Thoracic aorta (tissue), 2 donors: ENCODE measurements at regions not wholly inside any gene's neighbourhood (a gene's known extent, or its start where the extent isn't known, plus 50 kb on each side); places are given as distances from the start of the nearest gene placed in this dataset.

ENCODE experiments used
- ATAC-seq: fragments of 150-250 bp; one replicate; pipeline ENCODE4 v1.8.0; 2017; ENCODE audit warnings: low read depth; ENCODE audit not compliant: insufficient number of reproducible peaks, low FRiP score
- DNase-seq: peaks from one replicate; pipeline ENCODE4 v3.0.0-alpha.2; 2020; ENCODE audit warnings: low spot score
- H3K27ac ChIP-seq, 2 donors: fragments of 200-600 bp; sonication (generic); 1 replicate in 1 of 2; 2 replicates in 1 of 2; pipeline ENCODE4 v1.5.1; 2016; ENCODE audit warnings: mild to moderate bottlenecking in 2 of 2, moderate library complexity in 2 of 2
- H3K27me3 ChIP-seq: fragments of 200-600 bp; sonication (generic); replicated peaks from 2 replicates; pipeline ENCODE4 v1.6.0; 2016; ENCODE audit warnings: mild to moderate bottlenecking; ENCODE audit not compliant: insufficient read depth
- H3K36me3 ChIP-seq: fragments of 200-600 bp; sonication (generic); one replicate; pipeline ENCODE4 v1.5.1; 2016
- H3K4me1 ChIP-seq, 2 donors: fragments of 200-600 bp; sonication (generic); 1 replicate in 1 of 2; 2 replicates in 1 of 2; pipeline versions ENCODE4 v1.5.1 to v1.6.0; 2016; ENCODE audit warnings: low read depth in 2 of 2, mild to moderate bottlenecking in 1 of 2; ENCODE audit not compliant: control insufficient read depth in 1 of 2
- H3K4me3 ChIP-seq: fragments of 200-600 bp; sonication (generic); 2 replicates; pipeline ENCODE4 v1.5.1; 2016; ENCODE audit warnings: mild to moderate bottlenecking
- H3K9me3 ChIP-seq: fragments of 200-600 bp; sonication (generic); 2 replicates; pipeline ENCODE4 v1.5.1; 2016
- CTCF ChIP-seq: fragments of 200-600 bp; sonication (generic); IDR thresholded peaks from one replicate; pipeline ENCODE4 v1.5.1; 2019; ENCODE audit warnings: antibody characterized with exemption

- H3K36me3 ChIP-seq, result no peaks in the 10 kb centered on the region
- peaks cover 0 to 20% of the 10 kb centered on the region in 2 donors for H3K4me1 ChIP-seq
- H3K9me3 ChIP-seq, result no peaks in the 10 kb centered on the region
- no peaks in the 10 kb centered on the region for H3K27me3 ChIP-seq
- DNase-seq (peak; percentile 24), ATAC-seq (peak; percentile 70)
- TF ChIP-seq CTCF, result peak; percentile 39
- H3K27ac ChIP-seq, result peak overlapping the region; percentile 59 to 64
- H3K4me3 ChIP-seq, result no peak overlapping the region
Measured at GRCh38 chr15:95875121-95875643, 455.3 kb upstream of the NR2F2 start.

DNA sequence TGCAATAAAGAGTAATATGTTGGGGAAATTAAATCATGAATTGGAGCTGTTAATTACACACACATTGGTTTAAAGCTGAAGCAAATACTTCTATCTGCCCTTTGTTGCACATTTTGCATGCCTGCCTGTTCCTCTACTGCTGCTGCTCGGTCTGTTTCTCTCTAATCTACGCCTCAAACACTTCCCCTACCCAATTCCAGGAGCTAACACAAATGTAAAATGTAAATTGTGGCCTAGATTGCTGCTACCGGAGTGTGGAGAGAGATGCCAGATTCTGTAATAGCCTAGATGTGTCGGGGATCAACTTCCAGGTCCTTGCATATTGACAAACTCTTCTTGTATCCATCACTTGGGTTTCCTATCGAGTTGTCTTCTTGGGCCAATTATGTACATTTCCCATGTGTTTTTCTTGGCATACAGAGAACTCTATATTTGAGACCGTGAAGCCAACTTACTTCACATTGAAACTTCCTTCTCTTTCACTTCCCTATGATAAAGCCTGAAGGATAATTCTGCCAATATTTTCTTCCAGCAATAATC is 450.4 kb upstream of the NR2F2 start:
- no peaks in the 10 kb centered on the region for H3K36me3 ChIP-seq
- H3K9me3 ChIP-seq, result no peaks in the 10 kb centered on the region
- TF ChIP-seq CTCF, result no peak
- ATAC-seq, result no peak
- H3K4me1 ChIP-seq, result peaks cover 0 to 14% of the 10 kb centered on the region in 2 donors
- no peak for DNase-seq
- no peak overlapping the region for H3K27ac ChIP-seq
- no peaks in the 10 kb centered on the region for H3K27me3 ChIP-seq
- no peak overlapping the region for H3K4me3 ChIP-seq

DNA sequence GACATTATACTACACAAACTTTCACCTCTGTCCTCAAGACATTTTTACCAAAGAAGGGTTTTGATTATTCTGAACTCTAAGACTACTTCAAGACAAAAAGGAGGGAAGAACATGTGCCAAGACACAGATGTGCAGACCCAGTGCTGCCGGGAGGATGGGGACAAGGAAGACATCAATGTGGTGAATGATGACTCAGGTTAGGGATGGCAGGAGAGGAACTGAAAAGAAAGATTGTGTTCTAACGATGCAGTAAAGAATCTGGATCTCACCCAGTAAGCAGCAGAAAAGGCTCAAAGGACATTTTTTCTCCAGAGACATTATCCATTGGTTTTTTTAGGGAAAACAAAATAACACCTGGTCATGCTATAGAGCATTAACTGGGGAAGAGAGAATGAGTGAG is 449.9 kb upstream of the NR2F2 start:
- no peak for TF ChIP-seq CTCF
- H3K4me1 ChIP-seq, result peaks cover 0 to 11% of the 10 kb centered on the region in 2 donors
- no peaks in the 10 kb centered on the region for H3K27me3 ChIP-seq
- H3K36me3 ChIP-seq, result no peaks in the 10 kb centered on the region
- DNase-seq (no peak), ATAC-seq (no peak)
- H3K27ac ChIP-seq, result no peak overlapping the region
- H3K4me3 ChIP-seq, result no peak overlapping the region
- no peaks in the 10 kb centered on the region for H3K9me3 ChIP-seq

- no peak for TF ChIP-seq CTCF
- Histone ChIP-seq H3K9me3 (no peaks in the 10 kb centered on the region), H3K27me3 (no peaks in the 10 kb centered on the region), H3K36me3 (no peaks in the 10 kb centered on the region), H3K27ac (no peak overlapping the region), H3K4me3 (no peak overlapping the region), H3K4me1 (peaks cover 3 to 10% of the 10 kb centered on the region in 2 donors)
- DNase-seq (no peak), ATAC-seq (no peak)
Measured at GRCh38 chr15:95883064-95883463, 447.4 kb upstream of the NR2F2 start.

- Histone ChIP-seq H3K27ac (no peak overlapping the region), H3K4me1 (peaks cover 6 to 10% of the 10 kb centered on the region in 2 donors), H3K9me3 (no peaks in the 10 kb centered on the region), H3K4me3 (no peak overlapping the region), H3K36me3 (no peaks in the 10 kb centered on the region), H3K27me3 (no peaks in the 10 kb centered on the region)
- TF ChIP-seq CTCF, result no peak
- no peak for DNase-seq
- ATAC-seq, result no peak
Measured at GRCh38 chr15:95884276-95884675, 446.2 kb upstream of the NR2F2 start.
